ENCODE measurements at regions not wholly inside any gene's neighbourhood (a gene's known extent, or its start where the extent isn't known, plus 50 kb on each side); places are given as distances from the start of the nearest gene placed in this dataset.

DNA sequence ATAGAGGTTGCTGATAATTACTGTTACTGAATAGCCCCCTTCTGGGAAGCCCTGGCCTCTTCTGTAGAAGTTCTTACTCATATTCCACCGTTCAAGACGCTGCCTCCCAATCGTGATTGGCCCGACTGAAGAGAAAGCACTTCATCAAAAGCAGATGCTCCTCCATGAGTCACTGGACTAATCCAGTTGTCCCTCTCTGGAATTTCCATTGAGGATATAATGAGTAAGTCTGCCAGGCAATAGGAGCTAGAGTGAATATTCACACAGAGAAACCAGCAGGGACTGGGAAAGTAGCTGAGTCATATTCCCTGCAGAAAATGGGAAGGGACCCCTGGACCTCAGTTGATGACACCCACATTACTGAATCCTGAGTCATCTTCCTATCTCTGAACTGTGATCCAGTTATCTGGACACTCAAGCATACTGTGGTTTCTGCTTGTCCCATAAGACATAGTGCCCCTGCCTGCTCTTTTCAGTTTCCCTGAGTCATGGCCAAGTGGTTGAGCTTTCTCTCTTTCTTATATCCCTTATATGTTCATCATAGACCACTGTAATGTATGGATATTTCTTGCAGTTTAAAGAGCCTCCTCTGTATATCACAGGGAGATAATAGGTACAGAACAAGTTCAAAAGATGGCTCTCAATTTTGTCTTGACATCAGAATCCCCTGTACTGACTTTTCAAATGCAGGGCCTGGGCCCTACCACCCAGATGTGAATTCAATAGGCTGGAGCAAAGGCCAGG is 151.2 kb upstream of the CDIN1 start (continued):
- TF ChIP-seq, protein P1, sequence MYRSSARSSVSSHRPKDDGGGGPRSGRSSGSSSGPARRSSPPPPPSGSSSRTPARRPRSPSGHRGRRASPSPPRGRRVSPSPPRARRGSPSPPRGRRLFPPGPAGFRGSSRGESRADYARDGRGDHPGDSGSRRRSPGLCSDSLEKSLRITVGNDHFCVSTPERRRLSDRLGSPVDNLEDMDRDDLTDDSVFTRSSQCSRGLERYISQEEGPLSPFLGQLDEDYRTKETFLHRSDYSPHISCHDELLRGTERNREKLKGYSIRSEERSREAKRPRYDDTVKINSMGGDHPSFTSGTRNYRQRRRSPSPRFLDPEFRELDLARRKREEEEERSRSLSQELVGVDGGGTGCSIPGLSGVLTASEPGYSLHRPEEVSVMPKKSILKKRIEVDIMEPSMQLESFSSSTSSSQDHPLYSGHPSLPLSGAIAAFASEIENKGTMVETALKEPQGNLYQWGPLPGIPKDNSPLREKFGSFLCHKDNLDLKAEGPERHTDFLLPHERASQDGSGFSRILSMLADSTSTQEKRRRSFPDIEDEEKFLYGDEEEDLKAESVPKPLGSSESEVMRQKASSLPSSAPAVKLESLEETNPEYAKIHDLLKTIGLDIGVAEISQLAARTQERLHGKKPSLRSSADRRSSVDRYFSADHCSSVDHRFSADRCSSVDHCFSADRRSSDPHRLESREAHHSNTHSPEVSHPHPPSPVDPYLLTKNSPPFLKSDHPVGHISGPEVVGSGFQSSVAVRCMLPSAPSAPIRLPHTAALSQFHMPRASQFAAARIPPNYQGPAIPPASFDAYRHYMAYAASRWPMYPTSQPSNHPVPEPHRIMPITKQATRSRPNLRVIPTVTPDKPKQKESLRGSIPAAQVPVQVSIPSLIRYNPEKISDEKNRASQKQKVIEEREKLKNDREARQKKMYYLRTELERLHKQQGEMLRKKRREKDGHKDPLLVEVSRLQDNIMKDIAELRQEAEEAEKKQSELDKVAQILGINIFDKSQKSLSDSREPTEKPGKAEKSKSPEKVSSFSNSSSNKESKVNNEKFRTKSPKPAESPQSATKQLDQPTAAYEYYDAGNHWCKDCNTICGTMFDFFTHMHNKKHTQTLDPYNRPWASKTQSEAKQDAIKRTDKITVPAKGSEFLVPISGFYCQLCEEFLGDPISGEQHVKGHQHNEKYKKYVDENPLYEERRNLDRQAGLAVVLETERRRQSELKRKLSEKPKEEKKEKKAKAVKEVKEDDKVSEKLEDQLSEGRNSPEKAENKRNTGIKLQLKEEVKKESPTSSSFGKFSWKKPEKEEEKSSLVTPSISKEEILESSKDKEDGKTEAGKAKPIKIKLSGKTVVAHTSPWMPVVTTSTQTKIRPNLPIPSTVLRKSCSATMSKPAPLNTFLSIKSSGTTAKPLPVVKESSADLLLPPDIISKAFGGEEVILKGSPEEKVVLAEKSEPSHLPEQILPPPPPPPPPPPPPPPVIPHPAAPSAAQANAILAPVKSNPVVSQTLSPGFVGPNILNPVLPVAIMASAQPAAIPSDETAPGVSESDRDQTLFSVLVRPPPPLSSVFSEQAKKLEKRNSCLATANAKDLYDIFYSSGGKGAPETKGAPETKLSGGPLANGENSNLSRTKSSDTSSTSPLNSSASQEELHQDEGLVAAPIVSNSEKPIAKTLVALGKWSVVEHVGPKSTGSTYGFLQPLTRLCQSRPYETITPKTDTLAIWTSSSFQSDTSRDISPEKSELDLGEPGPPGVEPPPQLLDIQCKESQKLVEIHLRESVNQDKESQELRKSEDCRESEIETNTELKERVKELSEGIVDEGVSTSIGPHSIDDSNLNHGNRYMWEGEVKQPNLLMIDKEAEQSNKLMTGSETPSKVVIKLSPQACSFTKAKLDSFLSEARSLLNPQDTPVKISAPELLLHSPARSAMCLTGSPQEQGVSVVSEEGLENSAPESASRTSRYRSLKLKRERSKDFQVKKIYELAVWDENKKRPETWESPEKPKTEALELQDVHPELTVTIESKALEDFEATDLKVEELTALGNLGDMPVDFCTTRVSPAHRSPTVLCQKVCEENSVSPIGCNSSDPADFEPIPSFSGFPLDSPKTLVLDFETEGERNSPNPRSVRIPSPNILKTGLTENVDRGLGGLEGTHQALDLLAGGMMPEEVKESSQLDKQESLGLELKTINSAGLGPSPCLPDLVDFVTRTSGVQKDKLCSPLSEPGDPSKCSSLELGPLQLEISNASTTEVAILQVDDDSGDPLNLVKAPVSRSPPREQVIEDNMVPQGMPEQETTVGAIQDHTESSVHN (IDR thresholded peaks at IDR 0.05; ENCODE audit: borderline replicate concordance in 1 of 2, low read depth in 1 of 2), result peak in 1 of 2 experiments; percentile 95; a peak in 2 of 4 replicates
- TF ChIP-seq TCF3 (CRISPR knock-in tag; IDR thresholded peaks at IDR 0.05), result peak; percentile 89
- TF ChIP-seq GTF2B (IDR thresholded peaks at IDR 0.05; ENCODE audit: extremely low read depth, insufficient read length), result no peak
- no peak for TF ChIP-seq HNRNPLL (IDR thresholded peaks at IDR 0.05; ENCODE audit: low read depth, low read length, poor library complexity, severe bottlenecking)
- TF ChIP-seq GABPA (tag; conservative IDR thresholded peaks at IDR 0.05; ENCODE audit: low read depth), result 0 out of 2 replicates have a peak, but pooled peaks have one; percentile 11
- TF ChIP-seq ARNT (IDR thresholded peaks at IDR 0.05), result peak; percentile 62 to 66; a peak in 2 of 4 replicates
- 0 out of 2 replicates have a peak, but pooled peaks have one; percentile 7 for TF ChIP-seq MYBL2 (IDR thresholded peaks at IDR 0.05; ENCODE audit: low read depth)
- no peak for TF ChIP-seq MYBL2 (CRISPR knock-in tag; IDR thresholded peaks at IDR 0.05; ENCODE audit: borderline replicate concordance)
- TF ChIP-seq ZHX1 (conservative IDR thresholded peaks at IDR 0.05; ENCODE audit: low read length), result no peak
- no peak for TF ChIP-seq SRSF7 (optimal IDR thresholded peaks at IDR 0.05; ENCODE audit: low read depth, low read length)
- TF ChIP-seq ZNF23 (CRISPR knock-in tag; IDR thresholded peaks at IDR 0.05), result no peak
- peak; percentile 51 for TF ChIP-seq EGR1 (conservative IDR thresholded peaks at IDR 0.05)
- no peak for TF ChIP-seq HDGF (IDR thresholded peaks at IDR 0.05)
- peak; percentile 94 to 95 for TF ChIP-seq KDM1A (IDR thresholded peaks at IDR 0.05)
